HS-27A (cell line): ENCODE measurements at regions not wholly inside any gene's neighbourhood (a gene's known extent, or its start where the extent isn't known, plus 50 kb on each side); places are given as distances from the start of the nearest gene placed in this dataset.
"Not testable (repeated sequence)": the region's sequence is repeated elsewhere in the genome, so short reads cannot be mapped to it uniquely, and the experiment has no call there.

Experiments
- DNase-seq: peaks from one replicate; pipeline ENCODE4 v3.0.0-alpha.2; 2012; ENCODE audit warnings: low read depth, missing footprints

- DNase-seq = no peak
Observed at GRCh38 chr14:65834812-65835211, 422.3 kb downstream of the FUT8 start.

GRCh38 chr14:65835501-65835900, 423.0 kb downstream of the FUT8 start:
- DNase-seq = no peak

GRCh38 chr14:65838565-65838964, 426.0 kb downstream of the FUT8 start:
- no peak for DNase-seq

GRCh38 chr14:65840118-65840751, 427.7 kb downstream of the FUT8 start:
- DNase-seq = no peak

- no peak for DNase-seq
Observed at GRCh38 chr14:65840786-65841185, 428.3 kb downstream of the FUT8 start.

- no peak for DNase-seq
Observed at GRCh38 chr14:65846196-65846868, 433.8 kb downstream of the FUT8 start.

GRCh38 chr14:65847075-65847847, 434.7 kb downstream of the FUT8 start:
- no peak for DNase-seq

- DNase-seq = not testable (repeated sequence)
Observed at GRCh38 chr14:65847931-65848330, 435.4 kb downstream of the FUT8 start.

- no peak for DNase-seq
Observed at GRCh38 chr14:65849091-65849490, 436.6 kb downstream of the FUT8 start.

- no peak for DNase-seq
Observed at GRCh38 chr14:65849558-65849957, 437.0 kb downstream of the FUT8 start.

- DNase-seq = no peak
Observed at GRCh38 chr14:65850429-65851135, 438.1 kb downstream of the FUT8 start.

- DNase-seq = no peak
Observed at GRCh38 chr14:65852689-65853088, 440.2 kb downstream of the FUT8 start.

- no peak for DNase-seq
Observed at GRCh38 chr14:65853407-65853955, 441.0 kb downstream of the FUT8 start.

GRCh38 chr14:65854215-65854614, 441.7 kb downstream of the FUT8 start:
- no peak for DNase-seq

- DNase-seq = no peak
Observed at GRCh38 chr14:65860956-65861611, 448.6 kb downstream of the FUT8 start.

- DNase-seq = no peak
Observed at GRCh38 chr14:65864549-65864948, 452.0 kb downstream of the FUT8 start.

GRCh38 chr14:65864984-65865383, 452.5 kb downstream of the FUT8 start:
- no peak for DNase-seq

- DNase-seq = no peak
Observed at GRCh38 chr14:65866448-65866847, 453.9 kb downstream of the FUT8 start.

GRCh38 chr14:65866886-65867285, 454.4 kb downstream of the FUT8 start:
- DNase-seq = no peak

GRCh38 chr14:65867333-65867732, 454.8 kb downstream of the FUT8 start:
- no peak for DNase-seq

- no peak for DNase-seq
Observed at GRCh38 chr14:65872536-65872935, 460.0 kb downstream of the FUT8 start.

GRCh38 chr14:65877166-65877565, 464.6 kb downstream of the FUT8 start:
- DNase-seq = no peak
